ENCODE measurements at regions not wholly inside any gene's neighbourhood (a gene's known extent, or its start where the extent isn't known, plus 50 kb on each side); places are given as distances from the start of the nearest gene placed in this dataset.

DNA sequence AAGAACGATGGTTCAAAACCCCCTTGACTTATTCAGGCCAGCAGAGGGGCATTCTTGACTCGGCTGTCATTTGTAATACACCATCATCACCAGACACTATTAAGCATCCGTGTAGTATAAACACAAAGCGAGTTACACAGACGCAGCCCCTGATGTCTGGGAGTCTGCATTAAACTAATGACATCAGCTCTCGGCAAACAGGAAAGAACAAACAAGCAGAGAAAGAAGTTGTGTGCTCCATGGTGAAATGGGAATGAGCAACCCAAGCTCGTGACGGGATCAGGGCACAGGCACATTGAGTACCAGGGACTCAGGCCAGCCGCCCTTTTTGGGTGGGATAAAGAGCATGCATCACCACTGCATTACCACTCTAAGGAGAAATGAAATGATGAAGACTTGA lies 460.1 kb downstream of the MED13L start:
- TF ChIP-seq, protein P1, sequence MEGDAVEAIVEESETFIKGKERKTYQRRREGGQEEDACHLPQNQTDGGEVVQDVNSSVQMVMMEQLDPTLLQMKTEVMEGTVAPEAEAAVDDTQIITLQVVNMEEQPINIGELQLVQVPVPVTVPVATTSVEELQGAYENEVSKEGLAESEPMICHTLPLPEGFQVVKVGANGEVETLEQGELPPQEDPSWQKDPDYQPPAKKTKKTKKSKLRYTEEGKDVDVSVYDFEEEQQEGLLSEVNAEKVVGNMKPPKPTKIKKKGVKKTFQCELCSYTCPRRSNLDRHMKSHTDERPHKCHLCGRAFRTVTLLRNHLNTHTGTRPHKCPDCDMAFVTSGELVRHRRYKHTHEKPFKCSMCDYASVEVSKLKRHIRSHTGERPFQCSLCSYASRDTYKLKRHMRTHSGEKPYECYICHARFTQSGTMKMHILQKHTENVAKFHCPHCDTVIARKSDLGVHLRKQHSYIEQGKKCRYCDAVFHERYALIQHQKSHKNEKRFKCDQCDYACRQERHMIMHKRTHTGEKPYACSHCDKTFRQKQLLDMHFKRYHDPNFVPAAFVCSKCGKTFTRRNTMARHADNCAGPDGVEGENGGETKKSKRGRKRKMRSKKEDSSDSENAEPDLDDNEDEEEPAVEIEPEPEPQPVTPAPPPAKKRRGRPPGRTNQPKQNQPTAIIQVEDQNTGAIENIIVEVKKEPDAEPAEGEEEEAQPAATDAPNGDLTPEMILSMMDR (IDR thresholded peaks at IDR 0.05) = no peak
- H3K36me3 ChIP-seq (replicated peaks in 1 of 2; ENCODE audit: control insufficient read depth in 1 of 2, insufficient read depth in 2 of 2, low read length in 2 of 2) = no peaks in the 10 kb centered on the region
- H3K4me3 ChIP-seq (replicated peaks in 1 of 3; ENCODE audit: low read depth in 2 of 3, low read length in 3 of 3) = no peak overlapping the region
- Mint-ChIP-seq H3K4me3 (no peak overlapping the region), H3K27me3 (ENCODE audit: low read depth in 3 of 3) (peaks cover 6 to 9% (median 6%) of the 10 kb centered on the region in 3 donors), H3K4me1 (no peaks in the 10 kb centered on the region), H3K9me3 (peaks cover 0 to 9% (median 3%) of the 10 kb centered on the region in 7 donors), H3K36me3 (no peaks in the 10 kb centered on the region), H3K27ac (no peak overlapping the region)
- no peaks in the 10 kb centered on the region for H3K27me3 ChIP-seq (ENCODE audit: control insufficient read depth in 2 of 2, insufficient read depth in 2 of 2, low read length in 2 of 2)
- H3K4me1 ChIP-seq (ENCODE audit: control insufficient read depth in 1 of 2, insufficient read depth in 2 of 2, low read length in 2 of 2) = no peaks in the 10 kb centered on the region
- no peak overlapping the region for H3K9ac ChIP-seq (ENCODE audit: insufficient read depth, low read length, poor library complexity, severe bottlenecking)
- no peak overlapping the region for H3K4me2 ChIP-seq (replicated peaks; ENCODE audit: extremely low read depth, low read length, poor library complexity, severe bottlenecking)
- H3K27ac ChIP-seq (ENCODE audit: low read depth in 1 of 2, low read length in 2 of 2) = no peak overlapping the region
- DNase-seq = no peak
- intact Hi-C loops (cut with micrococcal nuclease) = no loop called here
- 96% methylated on average over 5 of the region's 9 CpGs for WGBS (ENCODE audit: insufficient coverage)
- H3K79me2 ChIP-seq (ENCODE audit: insufficient read depth, low read length) = no peaks in the 10 kb centered on the region
- H2AFZ ChIP-seq (ENCODE audit: insufficient read depth, low read depth, low read length, poor library complexity, severe bottlenecking) = no peak overlapping the region
- H4K20me1 ChIP-seq (ENCODE audit: insufficient read depth, low read length) = no peaks in the 10 kb centered on the region
- H3K9me3 ChIP-seq (replicated peaks in 1 of 2; ENCODE audit: control insufficient read depth in 1 of 2, insufficient read depth in 1 of 2, low read length in 2 of 2) = no peaks in the 10 kb centered on the region

GRCh38 chr12:115815924-115816323 lies 461.6 kb downstream of the MED13L start:
- no peak overlapping the region for H2AFZ ChIP-seq (ENCODE audit: insufficient read depth, low read depth, low read length, poor library complexity, severe bottlenecking)
- no peaks in the 10 kb centered on the region for H3K79me2 ChIP-seq (ENCODE audit: insufficient read depth, low read length)
- no peak overlapping the region for H3K27ac Mint-ChIP-seq
- intact Hi-C loops (cut with micrococcal nuclease) = no loop called here
- no peak overlapping the region for H3K4me3 Mint-ChIP-seq
- no peaks in the 10 kb centered on the region for H3K27me3 ChIP-seq (ENCODE audit: control insufficient read depth in 2 of 2, insufficient read depth in 2 of 2, low read length in 2 of 2)
- peaks cover 3 to 7% (median 5%) of the 10 kb centered on the region in 3 donors for H3K27me3 Mint-ChIP-seq (ENCODE audit: low read depth in 3 of 3)
- DNase-seq = no peak
- TF ChIP-seq, protein P1 (IDR thresholded peaks at IDR 0.05) = no peak
- H3K4me3 ChIP-seq (replicated peaks in 1 of 3; ENCODE audit: low read depth in 2 of 3, low read length in 3 of 3) = no peak overlapping the region
- no peak overlapping the region for H3K4me2 ChIP-seq (replicated peaks; ENCODE audit: extremely low read depth, low read length, poor library complexity, severe bottlenecking)
- no peaks in the 10 kb centered on the region for H3K36me3 ChIP-seq (replicated peaks in 1 of 2; ENCODE audit: control insufficient read depth in 1 of 2, insufficient read depth in 2 of 2, low read length in 2 of 2)
- no peaks in the 10 kb centered on the region for H3K36me3 Mint-ChIP-seq
- H3K9ac ChIP-seq (ENCODE audit: insufficient read depth, low read length, poor library complexity, severe bottlenecking) = no peak overlapping the region
- 100% methylated on average over 2 of the region's 7 CpGs for WGBS (ENCODE audit: insufficient coverage)
- H3K9me3 ChIP-seq (replicated peaks in 1 of 2; ENCODE audit: control insufficient read depth in 1 of 2, insufficient read depth in 1 of 2, low read length in 2 of 2) = no peaks in the 10 kb centered on the region
- H4K20me1 ChIP-seq (ENCODE audit: insufficient read depth, low read length) = no peaks in the 10 kb centered on the region
- no peaks in the 10 kb centered on the region for H3K4me1 ChIP-seq (ENCODE audit: control insufficient read depth in 1 of 2, insufficient read depth in 2 of 2, low read length in 2 of 2)
- H3K9me3 Mint-ChIP-seq = peaks cover 0 to 11% (median 5%) of the 10 kb centered on the region in 7 donors
- H3K4me1 Mint-ChIP-seq = no peaks in the 10 kb centered on the region
- no peak overlapping the region for H3K27ac ChIP-seq (ENCODE audit: low read depth in 1 of 2, low read length in 2 of 2)
